Lower lobe of right lung (tissue), 2 donors: ENCODE measurements at regions not wholly inside any gene's neighbourhood (a gene's known extent, or its start where the extent isn't known, plus 50 kb on each side); places are given as distances from the start of the nearest gene placed in this dataset.

Experiments used
- ATAC-seq, 2 donors: fragments of 200-7000 bp; cut with Tn5 transposase; one replicate each; pipeline ENCODE4 v1.9.1; 2020 to 2022; ENCODE audit warnings: mild to moderate bottlenecking in 2 of 2, moderate library complexity in 2 of 2
- DNase-seq: peaks from one replicate; pipeline ENCODE4 v3.0.0-alpha.2; 2020
- H3K27ac ChIP-seq: fragments of 200-600 bp; one replicate; pipeline ENCODE4 v1.8.0; 2022
- H3K27me3 ChIP-seq: fragments of 200-600 bp; one replicate; pipeline ENCODE4 v1.8.0; 2022; ENCODE audit warnings: low read depth
- H3K36me3 ChIP-seq: fragments of 200-600 bp; one replicate; pipeline ENCODE4 v1.8.0; 2022; ENCODE audit warnings: mild to moderate bottlenecking
- H3K4me1 ChIP-seq: fragments of 200-600 bp; one replicate; pipeline ENCODE4 v1.8.0; 2022
- H3K4me3 ChIP-seq: fragments of 200-600 bp; one replicate; pipeline ENCODE4 v1.8.0; 2022; ENCODE audit warnings: mild to moderate bottlenecking
- H3K9me3 ChIP-seq: fragments of 200-600 bp; one replicate; pipeline ENCODE4 v1.8.0; 2022
- intact Hi-C: fragments of 100-400 bp; cut with DNase I; formaldehyde crosslinking; loops from one replicate; pipeline ENCODE4 v1.11.0; 2022
- TF ChIP-seq, protein P1 (sequence below): fragments of 200-600 bp; IDR thresholded peaks from one replicate; pipeline ENCODE4 v1.8.0; 2022; ENCODE audit warnings: antibody characterized with exemption, mild to moderate bottlenecking
- donor health status: DM: no; HTN: yes; CAD: no; lungs with severe emphysema.

DNA sequence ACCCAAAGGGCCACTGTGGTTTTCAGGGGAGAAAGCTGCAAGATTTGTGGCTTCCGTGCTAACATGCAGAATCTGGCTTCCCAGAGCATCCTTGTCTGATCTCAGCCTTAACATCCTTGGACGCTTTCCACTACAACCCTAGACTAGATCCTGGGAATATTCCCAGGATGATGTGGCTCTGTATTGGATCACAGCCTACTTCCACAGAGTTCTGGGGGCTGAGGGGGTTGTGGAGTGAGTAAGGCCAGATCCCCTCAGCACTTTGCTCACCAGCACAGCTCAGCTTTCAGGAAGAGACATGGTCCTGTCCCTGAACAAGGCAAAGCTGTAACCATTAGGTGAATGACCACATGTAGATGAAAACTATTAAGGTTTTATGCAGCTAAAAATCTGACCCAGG is 241.3 kb upstream of the MYO3A start:
- Histone ChIP-seq H3K4me1 (no peaks in the 10 kb centered on the region), H3K4me3 (no peak overlapping the region), H3K9me3 (no peaks in the 10 kb centered on the region), H3K27ac (no peak overlapping the region), H3K27me3 (no peaks in the 10 kb centered on the region), H3K36me3 (no peaks in the 10 kb centered on the region)
- ATAC-seq = no peak
- TF ChIP-seq, protein P1, sequence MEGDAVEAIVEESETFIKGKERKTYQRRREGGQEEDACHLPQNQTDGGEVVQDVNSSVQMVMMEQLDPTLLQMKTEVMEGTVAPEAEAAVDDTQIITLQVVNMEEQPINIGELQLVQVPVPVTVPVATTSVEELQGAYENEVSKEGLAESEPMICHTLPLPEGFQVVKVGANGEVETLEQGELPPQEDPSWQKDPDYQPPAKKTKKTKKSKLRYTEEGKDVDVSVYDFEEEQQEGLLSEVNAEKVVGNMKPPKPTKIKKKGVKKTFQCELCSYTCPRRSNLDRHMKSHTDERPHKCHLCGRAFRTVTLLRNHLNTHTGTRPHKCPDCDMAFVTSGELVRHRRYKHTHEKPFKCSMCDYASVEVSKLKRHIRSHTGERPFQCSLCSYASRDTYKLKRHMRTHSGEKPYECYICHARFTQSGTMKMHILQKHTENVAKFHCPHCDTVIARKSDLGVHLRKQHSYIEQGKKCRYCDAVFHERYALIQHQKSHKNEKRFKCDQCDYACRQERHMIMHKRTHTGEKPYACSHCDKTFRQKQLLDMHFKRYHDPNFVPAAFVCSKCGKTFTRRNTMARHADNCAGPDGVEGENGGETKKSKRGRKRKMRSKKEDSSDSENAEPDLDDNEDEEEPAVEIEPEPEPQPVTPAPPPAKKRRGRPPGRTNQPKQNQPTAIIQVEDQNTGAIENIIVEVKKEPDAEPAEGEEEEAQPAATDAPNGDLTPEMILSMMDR = no peak
- no peak for DNase-seq
- intact Hi-C loops = no loop called here

DNA sequence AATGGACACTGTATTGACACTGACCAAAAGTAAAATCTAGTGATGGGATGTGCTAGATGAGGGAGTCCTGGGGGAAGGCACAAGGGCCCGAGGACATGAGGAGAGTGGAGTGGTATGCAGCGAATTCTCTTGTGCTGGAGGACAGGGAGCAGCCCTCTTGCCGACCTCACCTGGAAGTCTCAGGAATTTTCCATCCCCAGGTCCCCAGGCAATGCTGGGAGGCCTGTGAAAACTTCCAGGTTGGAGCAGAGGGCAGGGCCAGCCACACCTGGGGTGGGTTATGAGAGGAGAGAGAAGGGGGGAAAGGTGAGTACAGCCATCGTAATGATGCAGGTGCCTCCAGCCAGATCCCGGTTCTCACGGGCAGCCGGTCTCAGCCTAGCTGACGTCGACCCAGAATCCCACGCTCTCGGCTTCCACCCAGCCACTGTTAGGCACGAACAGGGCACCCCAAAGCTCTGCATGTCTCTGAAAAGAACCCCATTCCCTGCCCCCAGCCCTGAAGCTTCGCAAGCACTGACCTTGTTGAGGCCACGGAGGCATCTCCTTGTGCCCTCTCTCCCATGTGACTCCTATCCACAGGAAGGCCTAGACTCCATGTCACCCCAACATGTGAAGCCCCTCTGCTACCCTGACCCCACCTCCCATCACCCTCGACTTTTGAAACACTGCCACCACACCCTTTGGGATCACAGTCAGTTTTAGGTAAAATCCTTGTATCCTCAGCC is 239.7 kb upstream of the MYO3A start:
- Histone ChIP-seq H3K27ac (no peak overlapping the region), H3K27me3 (no peaks in the 10 kb centered on the region), H3K4me3 (no peak overlapping the region), H3K36me3 (no peaks in the 10 kb centered on the region), H3K9me3 (no peaks in the 10 kb centered on the region), H3K4me1 (no peaks in the 10 kb centered on the region)
- ATAC-seq (no peak), DNase-seq (no peak)
- TF ChIP-seq, protein P1 = no peak
- intact Hi-C loops = no loop called here

DNA sequence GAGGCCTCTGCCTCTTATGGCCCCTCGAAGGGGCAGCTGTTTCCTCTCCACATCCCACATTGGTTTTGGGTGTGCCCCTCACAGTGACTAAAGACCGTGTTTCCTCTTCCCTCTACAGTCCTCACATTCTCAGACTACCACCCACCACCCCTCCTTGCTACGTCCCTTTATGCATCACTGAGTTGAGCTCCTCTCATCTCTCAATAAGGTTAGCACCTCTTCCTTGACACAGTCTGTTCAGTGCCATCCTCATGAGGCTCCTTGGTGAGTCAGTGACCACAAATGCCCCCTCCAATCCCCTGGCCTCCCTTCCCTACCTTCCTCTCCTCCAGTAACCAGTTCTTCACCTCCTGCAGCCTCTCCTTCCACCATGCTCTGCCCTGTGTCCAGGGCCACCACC is 239.1 kb upstream of the MYO3A start:
- Histone ChIP-seq H3K27me3 (no peaks in the 10 kb centered on the region), H3K36me3 (no peaks in the 10 kb centered on the region), H3K4me3 (no peak overlapping the region), H3K4me1 (no peaks in the 10 kb centered on the region), H3K27ac (no peak overlapping the region), H3K9me3 (no peaks in the 10 kb centered on the region)
- ATAC-seq = no peak
- no peak for DNase-seq
- intact Hi-C loops = no loop called here
- TF ChIP-seq, protein P1 = no peak

DNA sequence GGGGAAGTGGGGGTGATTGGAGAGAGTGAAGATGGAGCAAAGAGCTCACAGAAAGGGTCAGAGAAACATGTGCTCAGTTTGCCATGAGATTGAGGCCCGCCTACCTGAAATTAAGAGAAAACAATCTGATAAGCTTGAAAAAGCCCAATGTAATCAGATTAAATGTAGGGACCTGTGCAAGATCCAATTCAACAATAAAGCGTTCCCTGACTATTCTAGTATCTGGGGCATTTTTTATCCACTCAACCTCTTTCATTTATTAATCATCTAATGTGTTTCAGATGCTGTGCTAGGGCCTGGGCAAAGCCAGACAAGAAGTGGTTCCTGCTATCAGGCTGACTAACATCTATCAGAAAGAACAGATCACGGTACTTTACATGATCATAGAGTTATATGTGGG is 238.4 kb upstream of the MYO3A start:
- Histone ChIP-seq H3K27me3 (no peaks in the 10 kb centered on the region), H3K4me1 (no peaks in the 10 kb centered on the region), H3K36me3 (no peaks in the 10 kb centered on the region), H3K27ac (no peak overlapping the region), H3K9me3 (no peaks in the 10 kb centered on the region), H3K4me3 (no peak overlapping the region)
- intact Hi-C loops = no loop called here
- ATAC-seq (no peak), DNase-seq (no peak)
- TF ChIP-seq, protein P1 = no peak

DNA sequence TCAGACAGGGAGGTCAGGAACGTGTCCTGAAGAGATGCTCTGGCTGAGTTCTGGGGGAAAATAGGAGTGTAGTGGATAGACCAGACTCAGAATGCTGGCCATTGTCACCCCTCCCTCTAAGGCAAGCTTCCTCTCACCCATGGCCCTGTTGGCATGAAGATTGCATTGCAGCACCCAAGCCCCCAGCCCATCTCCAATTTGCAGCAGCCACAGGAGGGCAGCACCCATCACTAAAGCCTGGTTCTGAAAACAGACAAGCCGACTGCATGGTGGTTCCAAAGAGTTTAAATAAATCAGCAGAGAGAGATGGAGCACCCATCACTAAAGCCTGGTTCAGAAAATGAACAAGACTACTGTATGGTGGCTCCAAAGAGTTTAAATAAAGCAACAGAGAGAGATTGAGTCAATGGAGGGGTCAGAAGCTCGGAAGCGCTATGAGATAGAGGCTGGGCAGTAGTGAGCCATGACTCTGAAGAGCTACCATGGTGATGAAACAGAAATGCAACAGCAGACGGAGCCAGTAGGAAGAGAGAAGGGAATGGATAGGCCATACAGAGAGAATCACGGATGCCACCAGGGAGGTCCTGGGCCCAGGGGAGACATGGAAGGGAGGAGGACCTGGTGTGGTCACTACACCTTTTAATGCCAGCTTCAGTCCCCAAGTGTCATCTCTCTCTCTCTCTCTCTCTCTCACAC is 237.9 kb upstream of the MYO3A start:
- TF ChIP-seq, protein P1 = no peak
- Histone ChIP-seq H3K27ac (no peak overlapping the region), H3K4me1 (no peaks in the 10 kb centered on the region), H3K27me3 (no peaks in the 10 kb centered on the region), H3K36me3 (no peaks in the 10 kb centered on the region), H3K9me3 (no peaks in the 10 kb centered on the region), H3K4me3 (no peak overlapping the region)
- ATAC-seq = no peak
- no peak for DNase-seq
- intact Hi-C loops = no loop called here
